GM23248 (cell line): ENCODE measurements at regions not wholly inside any gene's neighbourhood (a gene's known extent, or its start where the extent isn't known, plus 50 kb on each side); places are given as distances from the start of the nearest gene placed in this dataset.

Experiments used
- EZH2 ChIP-seq: fragments of 200-600 bp; sonication (generic); IDR thresholded peaks from 2 replicates; pipeline ENCODE4 v1.6.1; 2018; ENCODE audit warnings: antibody characterized with exemption, mild to moderate bottlenecking; ENCODE audit not compliant: insufficient read depth, poor library complexity, severe bottlenecking
- EZH2phosphoT487 ChIP-seq: fragments of 200-600 bp; sonication (generic); IDR thresholded peaks from 2 replicates; pipeline ENCODE4 v1.6.1; 2018; ENCODE audit warnings: antibody characterized with exemption, moderate library complexity, mild to moderate bottlenecking, low read depth; ENCODE audit not compliant: insufficient read depth

DNA sequence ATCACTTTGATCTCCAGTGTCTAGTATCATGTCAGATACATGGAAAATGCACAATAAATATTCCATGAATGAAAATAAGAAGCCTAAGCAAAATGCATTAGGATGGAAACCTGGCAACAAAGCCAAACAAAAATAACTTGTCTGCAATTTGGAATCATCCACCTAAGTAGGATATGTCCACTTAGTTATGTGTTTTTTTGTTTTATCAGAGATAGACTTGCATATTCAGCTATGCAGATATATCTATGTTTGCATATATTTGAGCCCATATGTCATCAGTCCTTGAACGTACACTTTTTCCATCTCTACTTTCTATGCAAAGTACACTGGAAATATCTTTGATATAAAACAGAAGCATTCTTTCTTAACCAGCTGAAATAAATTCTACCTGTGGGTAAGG lies 707.1 kb downstream of the EFNA5 start:
- TF ChIP-seq EZH2 (no peak), EZH2phosphoT487 (no peak)
